Activated T-cell treated with anti-CD3 and anti-CD28 coated beads, Interleukin-2, amount 50 U/mL, for 1 hour (primary cell): ENCODE measurements at regions not wholly inside any gene's neighbourhood (a gene's known extent, or its start where the extent isn't known, plus 50 kb on each side); places are given as distances from the start of the nearest gene placed in this dataset.
A peak's percentile ranks its signal among the peaks of the same experiment; 100 is the strongest.

Experiments used
- DNase-seq: peaks from one replicate; pipeline ENCODE4 v3.0.0-alpha.2; 2020

- peak; percentile 84 for DNase-seq
Measured at GRCh38 chr9:6703898-6704639, 53.7 kb upstream of the KDM4C start.

GRCh38 chr9:6702707-6703106 is 55.1 kb upstream of the KDM4C start:
- DNase-seq = no peak

- no peak for DNase-seq
Measured at GRCh38 chr9:6696178-6696577, 50.6 kb upstream of the GLDC start.

GRCh38 chr9:6695121-6695814 is 49.7 kb upstream of the GLDC start:
- DNase-seq = no peak
